D721Med (cell line): ENCODE measurements at regions not wholly inside any gene's neighbourhood (a gene's known extent, or its start where the extent isn't known, plus 50 kb on each side); places are given as distances from the start of the nearest gene placed in this dataset.
A peak's percentile ranks its signal among the peaks of the same experiment; 100 is the strongest.

ENCODE experiments used
- DNase-seq: peaks from one replicate; pipeline ENCODE4 v3.0.0; 2011; ENCODE audit warnings: low spot score; ENCODE audit not compliant: insufficient read length
- FAIRE-seq: peaks from 2 replicates; lab custom pipeline; 2011; peaks lifted over from hg19 to GRCh38; lab: Jason Lieb, UNC
- TF ChIP-seq, protein P1 (sequence below): IDR thresholded peaks from 2 replicates; pipeline ENCODE4 v1.5.1; 2012; ENCODE audit warnings: mild to moderate bottlenecking, control low read depth; ENCODE audit not compliant: insufficient read depth; ENCODE audit errors: missing control alignments

DNA sequence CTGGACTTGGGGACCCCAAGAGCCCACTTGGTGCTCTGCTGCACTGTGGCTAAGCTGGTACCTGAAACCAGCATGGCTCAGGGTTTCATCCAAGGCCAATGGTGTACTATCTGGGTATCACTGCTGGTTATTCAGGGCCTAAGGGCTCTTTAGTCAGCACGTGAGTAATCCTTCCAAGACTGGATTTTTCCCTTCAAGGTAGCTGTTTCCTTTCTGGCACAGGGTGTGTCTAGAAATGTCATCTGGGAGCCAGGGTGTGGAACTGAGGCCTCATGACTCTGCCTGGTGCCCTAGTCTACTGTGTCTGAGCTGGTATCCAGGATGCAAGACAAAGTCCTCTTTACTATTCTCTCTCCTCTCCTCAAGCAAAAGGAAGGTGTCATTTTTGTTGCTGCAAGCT lies 99.0 kb upstream of the QRFPR start:
- TF ChIP-seq, protein P1, sequence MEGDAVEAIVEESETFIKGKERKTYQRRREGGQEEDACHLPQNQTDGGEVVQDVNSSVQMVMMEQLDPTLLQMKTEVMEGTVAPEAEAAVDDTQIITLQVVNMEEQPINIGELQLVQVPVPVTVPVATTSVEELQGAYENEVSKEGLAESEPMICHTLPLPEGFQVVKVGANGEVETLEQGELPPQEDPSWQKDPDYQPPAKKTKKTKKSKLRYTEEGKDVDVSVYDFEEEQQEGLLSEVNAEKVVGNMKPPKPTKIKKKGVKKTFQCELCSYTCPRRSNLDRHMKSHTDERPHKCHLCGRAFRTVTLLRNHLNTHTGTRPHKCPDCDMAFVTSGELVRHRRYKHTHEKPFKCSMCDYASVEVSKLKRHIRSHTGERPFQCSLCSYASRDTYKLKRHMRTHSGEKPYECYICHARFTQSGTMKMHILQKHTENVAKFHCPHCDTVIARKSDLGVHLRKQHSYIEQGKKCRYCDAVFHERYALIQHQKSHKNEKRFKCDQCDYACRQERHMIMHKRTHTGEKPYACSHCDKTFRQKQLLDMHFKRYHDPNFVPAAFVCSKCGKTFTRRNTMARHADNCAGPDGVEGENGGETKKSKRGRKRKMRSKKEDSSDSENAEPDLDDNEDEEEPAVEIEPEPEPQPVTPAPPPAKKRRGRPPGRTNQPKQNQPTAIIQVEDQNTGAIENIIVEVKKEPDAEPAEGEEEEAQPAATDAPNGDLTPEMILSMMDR: no peak
- DNase-seq (no peak), FAIRE-seq (no peak)

DNA sequence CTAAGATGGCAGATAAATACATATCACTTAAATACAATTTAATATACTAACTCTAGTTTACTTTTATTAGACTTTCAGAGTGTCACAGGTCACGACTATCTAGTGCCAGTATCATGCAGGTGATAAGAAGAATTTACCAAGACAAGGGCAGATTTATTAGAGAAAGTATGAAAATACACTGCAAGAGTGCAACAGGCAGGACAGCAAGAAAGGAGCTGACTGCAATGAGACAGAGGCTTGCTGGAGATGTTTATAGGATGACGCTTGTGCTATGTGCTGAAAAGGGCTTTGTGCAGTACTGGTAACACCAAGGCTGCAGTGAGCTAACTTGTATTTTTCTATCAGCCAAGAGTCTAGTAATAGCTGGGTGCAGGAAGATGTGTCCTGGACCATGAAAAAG lies 96.7 kb upstream of the QRFPR start:
- FAIRE-seq (no peak), DNase-seq (no peak)
- TF ChIP-seq, protein P1: no peak

DNA sequence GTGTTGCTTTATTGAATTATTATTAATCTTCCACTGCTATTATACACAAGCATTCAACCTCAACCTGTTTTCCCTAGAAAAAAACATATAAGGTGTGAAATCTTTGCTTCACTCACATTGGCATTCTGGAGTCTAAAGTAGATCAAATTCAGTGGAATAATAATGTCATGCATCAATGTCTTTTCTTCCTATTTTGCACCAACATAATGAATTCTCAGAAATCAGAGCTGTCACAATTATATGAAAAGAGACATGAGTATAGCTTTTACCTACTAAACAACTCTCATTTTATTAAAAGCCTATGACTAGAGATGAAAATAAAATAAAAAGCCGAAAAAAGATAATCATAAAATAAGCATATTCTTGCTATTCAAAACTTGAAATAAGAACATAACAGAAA lies 96.3 kb upstream of the QRFPR start:
- TF ChIP-seq, protein P1: no peak
- no peak for FAIRE-seq
- no peak for DNase-seq

DNA sequence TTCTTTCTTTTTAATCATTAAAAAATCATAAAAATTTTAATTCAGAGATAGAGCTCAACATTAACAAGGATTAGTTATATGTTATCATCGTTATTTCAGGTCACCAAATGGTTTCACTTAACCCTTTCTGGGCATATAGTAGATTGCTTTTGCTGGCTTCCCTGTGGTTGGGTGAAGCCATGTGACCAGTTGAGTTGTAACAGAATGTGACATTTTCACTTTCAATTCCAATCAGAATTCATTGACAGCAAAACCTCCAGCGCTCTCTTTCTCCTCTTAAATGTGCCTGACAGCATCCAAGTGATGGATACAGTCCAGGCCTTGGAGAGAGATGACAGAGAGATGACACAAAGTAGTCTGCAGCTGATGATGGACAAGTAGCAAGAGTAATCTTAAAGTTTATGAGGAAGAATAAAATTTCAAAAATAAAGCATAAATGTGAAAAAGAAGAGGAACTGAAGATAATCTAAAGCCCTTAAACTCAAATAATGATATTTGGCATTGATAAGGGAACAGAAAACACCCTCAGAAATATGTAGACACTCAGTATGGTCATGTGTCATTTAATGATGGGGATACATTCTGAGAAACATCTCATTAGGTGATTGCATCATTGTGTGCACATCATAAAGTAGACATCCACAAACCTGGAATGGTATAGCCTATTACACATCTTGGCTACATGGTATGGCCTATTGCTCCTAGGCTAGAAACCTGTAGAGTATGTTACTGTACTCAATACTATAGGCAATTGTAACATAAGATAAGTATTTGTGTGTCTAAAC lies 92.3 kb upstream of the QRFPR start:
- no peak for FAIRE-seq

GRCh38 chr4:121464854-121465253 lies 84.0 kb upstream of the QRFPR start:
- DNase-seq (no peak), FAIRE-seq (no peak)
- TF ChIP-seq, protein P1: no peak

More for the DNA sequence above, 92.3 kb upstream of the QRFPR start:
- no peak for DNase-seq
- TF ChIP-seq, protein P1: no peak

DNA sequence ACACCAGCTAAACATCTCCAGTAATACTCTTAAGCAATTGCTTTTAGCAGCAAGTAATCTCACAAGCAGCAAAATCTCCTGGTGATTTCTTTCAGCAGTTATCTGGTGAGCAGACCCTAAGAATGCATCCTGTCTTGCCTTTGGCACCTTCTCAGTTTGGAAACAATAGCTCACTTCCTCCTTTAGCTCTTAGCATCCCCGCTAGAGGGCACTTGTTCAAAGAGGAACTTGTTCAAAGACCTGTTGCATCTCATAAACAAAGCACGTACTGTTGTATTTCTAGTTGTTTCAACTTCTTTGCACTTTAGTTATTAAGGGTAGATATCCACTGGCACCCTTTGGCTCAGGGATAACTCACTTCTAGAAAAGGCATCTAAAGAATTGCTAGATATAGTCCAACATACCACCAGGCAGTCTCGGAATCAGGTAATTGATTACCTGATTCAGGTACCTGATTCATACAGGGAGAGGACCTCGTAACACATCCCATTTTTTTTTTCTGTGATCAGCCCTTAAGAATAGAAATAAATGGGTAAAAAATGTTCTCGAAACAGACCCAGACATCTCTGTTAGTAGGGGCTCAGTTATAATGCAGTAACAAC lies 81.9 kb upstream of the QRFPR start:
- TF ChIP-seq, protein P1: peak; percentile 78
- DNase-seq (no peak), FAIRE-seq (no peak)

DNA sequence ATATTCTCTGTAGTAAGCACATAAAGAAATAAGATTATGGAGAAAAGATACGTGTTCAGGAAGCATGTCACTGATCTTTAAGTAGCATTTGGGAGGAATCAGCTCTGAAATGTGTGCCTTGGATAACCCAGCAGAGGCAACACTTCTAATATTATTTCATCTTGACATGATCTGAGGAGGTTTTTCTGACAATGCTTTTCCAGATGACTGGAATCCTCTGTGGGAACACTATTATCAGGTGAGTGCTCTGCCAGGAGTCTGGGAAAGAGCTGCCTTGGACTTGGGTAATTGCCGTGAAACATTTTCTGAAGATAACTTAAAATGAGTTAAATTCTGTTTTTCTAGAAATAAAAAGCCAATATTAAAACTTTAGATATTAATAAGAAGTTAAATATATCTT lies 78.2 kb upstream of the QRFPR start:
- no peak for FAIRE-seq
- no peak for DNase-seq
- TF ChIP-seq, protein P1: no peak
